Left renal pelvis (tissue), 4 donors: ENCODE measurements at regions not wholly inside any gene's neighbourhood (a gene's known extent, or its start where the extent isn't known, plus 50 kb on each side); places are given as distances from the start of the nearest gene placed in this dataset.
"Not testable (repeated sequence)": the region's sequence is repeated elsewhere in the genome, so short reads cannot be mapped to it uniquely, and the experiment has no call there.

Source experiments
- DNase-seq, 4 donors: peaks; one replicate each; pipeline ENCODE4 v3.0.0-alpha.2; 2013; ENCODE audit warnings: low read depth in 4 of 4, low spot score in 3 of 4

GRCh38 chr1:120357046-120357445 lies 57.8 kb upstream of the NBPF8 start:
- DNase-seq: not testable (repeated sequence)

DNA sequence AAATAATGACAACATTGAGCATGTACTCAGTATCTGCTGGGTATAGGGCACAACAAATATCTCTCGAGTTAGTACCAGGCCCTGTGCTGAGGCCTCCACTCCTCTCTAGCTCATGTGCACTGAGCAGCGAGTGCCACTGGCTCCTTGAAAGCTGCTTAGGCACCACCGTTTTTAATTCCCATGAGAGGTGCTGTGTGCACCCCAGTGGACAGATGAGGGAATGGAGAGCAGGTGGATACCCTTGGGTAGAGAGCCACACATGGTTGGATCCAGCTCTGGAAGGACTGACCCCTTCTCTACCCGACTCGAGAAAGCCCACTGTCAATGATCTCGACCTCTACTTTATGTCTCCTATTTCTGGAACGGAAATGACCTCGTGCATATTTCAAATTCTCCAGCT lies 58.7 kb upstream of the NBPF8 start:
- not testable (repeated sequence) for DNase-seq

GRCh38 chr1:120354618-120355184 lies 60.1 kb upstream of the NBPF8 start:
- peak; percentile 10 to 36 (median 19) for DNase-seq

DNA sequence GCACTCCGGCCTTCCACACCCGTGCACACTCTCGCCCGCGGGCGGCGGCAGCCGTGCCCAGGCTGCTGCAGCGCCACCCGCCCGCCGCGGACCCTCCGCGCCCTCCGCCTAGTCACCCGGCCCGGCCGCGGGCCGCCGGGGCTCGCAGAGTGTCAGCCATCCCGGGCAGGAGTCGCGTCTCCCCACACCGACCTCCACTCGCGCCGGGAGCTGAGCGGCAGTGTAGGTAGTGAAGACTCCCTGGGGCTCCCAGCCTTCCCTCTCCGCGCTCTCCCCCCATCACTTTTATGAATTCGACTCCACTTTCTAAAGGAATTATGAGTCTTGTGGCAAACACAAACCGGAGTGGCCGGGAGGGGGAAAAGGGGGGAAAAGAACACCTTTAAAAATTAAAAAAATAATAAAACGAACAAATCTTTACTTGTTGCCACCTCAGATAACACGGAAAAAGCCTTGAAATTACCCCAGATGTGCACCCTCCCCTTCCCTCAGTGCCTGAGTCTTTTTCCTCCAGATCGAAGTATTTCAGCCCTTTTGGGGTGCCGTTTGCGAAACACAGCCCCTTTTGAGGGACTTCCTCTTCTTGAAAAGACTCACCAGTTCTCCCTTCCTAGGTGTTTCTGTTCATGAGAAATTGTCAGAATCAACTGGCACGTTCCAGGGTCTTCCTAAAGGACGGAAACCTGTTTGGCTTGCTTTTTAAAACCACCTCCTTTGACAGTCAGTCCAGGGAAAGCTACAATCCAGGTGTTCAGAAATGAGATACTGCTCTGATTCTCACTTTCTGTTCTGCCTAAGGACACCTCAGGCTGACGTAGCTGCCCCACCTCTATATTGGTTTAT lies 72.4 kb upstream of the NBPF8 start:
- not testable (repeated sequence) for DNase-seq

- DNase-seq: peak in 1 of 4 donors; percentile 12
Observed at GRCh38 chr1:120341756-120342155, 73.1 kb upstream of the NBPF8 start.

GRCh38 chr1:120340838-120341751 lies 73.7 kb upstream of the NBPF8 start:
- not testable (repeated sequence) for DNase-seq

- DNase-seq: not testable (repeated sequence)
Observed at GRCh38 chr1:120315738-120316137, 99.1 kb upstream of the NBPF8 start.

DNA sequence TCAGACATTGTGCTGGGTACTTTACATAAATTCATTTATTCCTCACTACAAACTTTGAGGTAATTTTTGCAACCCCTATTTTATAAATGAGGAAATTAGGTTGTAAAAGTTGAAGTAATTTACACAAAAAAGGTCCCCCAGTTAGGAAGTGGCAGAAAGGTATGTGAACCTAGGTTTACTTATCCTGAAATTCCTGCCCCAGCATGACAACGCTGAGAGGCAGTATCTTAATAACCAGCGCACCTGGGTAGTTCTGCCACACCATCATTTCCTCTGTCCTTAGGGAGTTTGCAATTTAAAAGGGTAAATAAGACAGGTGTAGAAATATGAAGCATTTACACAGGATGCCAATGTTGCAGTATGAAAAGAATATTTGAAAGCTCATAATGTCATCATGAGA lies 102.9 kb upstream of the NBPF8 start:
- DNase-seq: not testable (repeated sequence)

- not testable (repeated sequence) for DNase-seq
Observed at GRCh38 chr1:120308940-120309578, 105.8 kb upstream of the NBPF8 start.

DNA sequence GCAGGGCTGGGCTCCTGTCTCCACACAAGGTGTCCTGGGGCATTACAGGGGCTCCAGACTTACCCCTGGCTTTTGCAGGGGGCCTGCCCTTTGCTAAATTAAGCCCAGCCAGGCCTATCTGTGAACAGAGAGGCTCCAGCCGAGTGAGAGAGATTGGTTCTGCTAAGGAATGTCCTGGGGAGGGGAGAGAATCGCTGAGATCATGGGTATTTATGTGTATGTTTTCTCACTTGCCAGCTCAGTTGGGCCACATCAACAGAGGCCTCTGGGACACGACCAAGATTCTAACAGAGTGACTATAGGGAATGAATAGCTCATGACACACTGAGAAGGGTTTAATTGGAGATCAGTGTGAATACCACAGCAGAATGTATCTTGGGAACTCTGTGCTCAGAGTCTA lies 109.8 kb upstream of the NBPF8 start:
- not testable (repeated sequence) for DNase-seq

GRCh38 chr1:120304341-120304740 lies 110.5 kb upstream of the NBPF8 start:
- not testable (repeated sequence) for DNase-seq

GRCh38 chr1:120299433-120300057 lies 115.3 kb upstream of the NBPF8 start:
- DNase-seq: not testable (repeated sequence)

GRCh38 chr1:120298487-120298886 lies 116.3 kb upstream of the NBPF8 start:
- DNase-seq: not testable (repeated sequence)

DNA sequence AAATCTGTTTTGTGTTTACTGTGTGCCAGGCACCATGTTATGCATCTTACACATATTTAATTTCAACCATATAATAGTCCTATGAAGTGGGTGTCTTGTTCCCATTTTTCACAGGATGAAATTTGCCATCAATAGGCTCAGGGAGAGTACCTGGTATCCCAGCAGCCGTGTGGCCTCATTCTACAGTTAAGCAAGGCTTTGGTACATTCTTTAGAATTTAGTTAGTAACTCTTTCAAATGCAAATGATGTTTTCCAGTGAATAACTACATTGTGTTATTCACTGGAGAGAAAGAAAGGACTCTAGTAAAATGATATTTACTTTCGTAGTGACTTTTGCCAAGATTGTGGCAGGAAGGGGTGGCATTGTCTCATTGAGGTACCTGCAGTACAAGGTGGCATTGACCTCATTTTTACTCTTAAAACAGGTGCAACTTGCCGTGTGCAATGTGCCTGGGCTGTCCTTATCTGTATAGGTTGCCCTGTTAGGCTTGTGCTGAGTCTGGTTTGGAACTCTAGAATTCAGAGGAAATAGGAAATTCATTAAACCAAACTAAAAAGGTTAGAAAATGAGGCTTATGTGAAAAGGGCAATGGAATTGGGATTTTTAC lies 117.4 kb upstream of the NBPF8 start:
- not testable (repeated sequence) for DNase-seq

DNA sequence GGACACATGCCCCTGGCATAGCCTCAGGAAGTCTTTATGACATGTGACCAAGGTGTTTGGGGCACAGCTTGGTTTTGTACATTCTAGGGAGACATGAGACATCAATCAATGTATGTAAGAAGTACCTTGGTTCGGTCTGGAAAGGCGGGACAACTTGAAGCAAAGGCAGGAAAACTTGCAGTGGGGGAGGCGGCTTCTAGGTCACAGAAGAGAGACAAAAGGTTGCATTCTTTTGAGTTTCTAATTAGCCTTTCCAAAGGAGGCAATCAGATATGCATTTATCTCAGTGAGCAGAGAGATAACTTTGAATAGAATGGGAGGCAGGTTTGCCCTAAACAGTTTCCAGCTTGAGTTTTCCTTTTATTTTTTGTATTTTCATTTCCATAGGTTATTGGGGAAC lies 113.8 kb upstream of the SEC22B start:
- DNase-seq: not testable (repeated sequence)

- DNase-seq: not testable (repeated sequence)
Observed at GRCh38 chr1:120289601-120290074, 113.3 kb upstream of the SEC22B start.

GRCh38 chr1:120288814-120289600 lies 112.7 kb upstream of the SEC22B start:
- not testable (repeated sequence) for DNase-seq

- DNase-seq: not testable (repeated sequence)
Observed at GRCh38 chr1:120288167-120288566, 111.8 kb upstream of the SEC22B start.
